Breast epithelium (tissue), 4 donors: ENCODE measurements at regions not wholly inside any gene's neighbourhood (a gene's known extent, or its start where the extent isn't known, plus 50 kb on each side); places are given as distances from the start of the nearest gene placed in this dataset.

Experiments used
- DNase-seq, 2 donors: peaks; one replicate each; pipeline ENCODE4 v3.0.0-alpha.2; 2019; ENCODE audit warnings: low spot score in 2 of 2
- H3K27ac ChIP-seq, 2 donors: fragments of 200-600 bp; sonication (generic) in 1 of 2; one replicate each; pipeline ENCODE4 v1.5.1; 2016 to 2019; ENCODE audit warnings: mild to moderate bottlenecking in 1 of 2
- H3K27me3 ChIP-seq, 2 donors: fragments of 200-600 bp; sonication (generic) in 1 of 2; one replicate each; pipeline versions ENCODE4 v1.5.1 to v1.6.0; 2017 to 2019; ENCODE audit warnings: control low read depth in 1 of 2, mild to moderate bottlenecking in 1 of 2
- H3K36me3 ChIP-seq: fragments of 200-600 bp; one replicate; pipeline ENCODE4 v1.5.1; 2019
- H3K4me1 ChIP-seq, 2 donors: fragments of 200-600 bp; sonication (generic); one replicate each; pipeline ENCODE4 v1.5.1; 2016 to 2019; ENCODE audit warnings: control low read depth in 1 of 2
- H3K4me3 ChIP-seq, 3 donors: fragments of 200-600 bp; sonication (generic); 1 replicate in 2 of 3; 2 replicates in 1 of 3; pipeline ENCODE4 v1.5.1; 2016 to 2019; ENCODE audit warnings: mild to moderate bottlenecking in 3 of 3, moderate library complexity in 2 of 3
- H3K9me3 ChIP-seq, 2 donors: fragments of 200-600 bp; sonication (generic) in 1 of 2; one replicate each; pipeline ENCODE4 v1.5.1; 2016 to 2019; ENCODE audit warnings: control low read depth in 1 of 2
- POLR2A ChIP-seq: fragments of 450-650 bp; IDR thresholded peaks from one replicate; pipeline ENCODE4 v1.6.1; 2016; ENCODE audit warnings: antibody characterized with exemption, mild to moderate bottlenecking, moderate library complexity
- POLR2AphosphoS5 ChIP-seq, 3 donors: sonication (generic); formaldehyde crosslinking; IDR thresholded peaks; one replicate each; pipeline ENCODE4 v1.6.1; 2017; ENCODE audit warnings: antibody characterized with exemption in 3 of 3
- intact Hi-C: fragments of 100-400 bp; cut with DNase I; formaldehyde crosslinking; loops from one replicate; pipeline ENCODE4 v1.15.1; 2023; ENCODE audit warnings: low total_unique reads
- TF ChIP-seq, protein P1 (sequence below), 3 donors: fragments of 450-650 bp; IDR thresholded peaks; one replicate each; pipeline ENCODE4 v1.5.1; 2016 to 2017; ENCODE audit warnings: antibody characterized with exemption in 3 of 3, mild to moderate bottlenecking in 3 of 3, moderate library complexity in 3 of 3

GRCh38 chr10:118978998-118979350 is 50.5 kb upstream of the NANOS1 start:
- H3K9me3 ChIP-seq: peaks cover 0 to 4% of the 10 kb centered on the region in 2 donors
- no peak overlapping the region for H3K4me3 ChIP-seq
- H3K4me1 ChIP-seq: no peaks in the 10 kb centered on the region
- H3K27me3 ChIP-seq: no peaks in the 10 kb centered on the region
- H3K36me3 ChIP-seq: no peaks in the 10 kb centered on the region
- intact Hi-C loops: no loop called here
- DNase-seq: no peak
- TF ChIP-seq POLR2A: no peak
- TF ChIP-seq, protein P1, sequence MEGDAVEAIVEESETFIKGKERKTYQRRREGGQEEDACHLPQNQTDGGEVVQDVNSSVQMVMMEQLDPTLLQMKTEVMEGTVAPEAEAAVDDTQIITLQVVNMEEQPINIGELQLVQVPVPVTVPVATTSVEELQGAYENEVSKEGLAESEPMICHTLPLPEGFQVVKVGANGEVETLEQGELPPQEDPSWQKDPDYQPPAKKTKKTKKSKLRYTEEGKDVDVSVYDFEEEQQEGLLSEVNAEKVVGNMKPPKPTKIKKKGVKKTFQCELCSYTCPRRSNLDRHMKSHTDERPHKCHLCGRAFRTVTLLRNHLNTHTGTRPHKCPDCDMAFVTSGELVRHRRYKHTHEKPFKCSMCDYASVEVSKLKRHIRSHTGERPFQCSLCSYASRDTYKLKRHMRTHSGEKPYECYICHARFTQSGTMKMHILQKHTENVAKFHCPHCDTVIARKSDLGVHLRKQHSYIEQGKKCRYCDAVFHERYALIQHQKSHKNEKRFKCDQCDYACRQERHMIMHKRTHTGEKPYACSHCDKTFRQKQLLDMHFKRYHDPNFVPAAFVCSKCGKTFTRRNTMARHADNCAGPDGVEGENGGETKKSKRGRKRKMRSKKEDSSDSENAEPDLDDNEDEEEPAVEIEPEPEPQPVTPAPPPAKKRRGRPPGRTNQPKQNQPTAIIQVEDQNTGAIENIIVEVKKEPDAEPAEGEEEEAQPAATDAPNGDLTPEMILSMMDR (IDR thresholded peaks at IDR 0.05): no peak
- TF ChIP-seq POLR2AphosphoS5 (IDR thresholded peaks at IDR 0.05): no peak
- H3K27ac ChIP-seq: no peak overlapping the region

DNA sequence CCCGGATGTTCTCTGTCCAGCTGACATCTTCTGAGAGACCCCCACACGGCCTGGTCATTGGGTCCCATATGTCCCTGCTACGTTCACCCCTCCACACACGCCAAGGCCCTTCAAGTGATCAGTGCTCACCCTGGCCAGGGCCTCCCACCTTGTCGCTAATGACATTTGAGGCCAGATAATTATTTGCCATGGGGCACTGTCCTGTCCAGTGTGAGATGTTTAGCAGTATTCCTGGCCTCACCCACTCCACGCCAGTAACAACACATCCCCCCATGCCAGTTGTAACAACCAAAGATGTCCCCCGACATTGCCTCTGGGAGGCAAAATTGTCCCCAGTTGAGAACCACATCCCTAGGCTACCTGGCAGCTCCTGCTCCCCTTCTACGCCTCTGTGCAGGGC is 49.9 kb upstream of the NANOS1 start:
- H3K27me3 ChIP-seq: no peaks in the 10 kb centered on the region
- H3K9me3 ChIP-seq: no peaks in the 10 kb centered on the region
- H3K4me1 ChIP-seq: no peaks in the 10 kb centered on the region
- intact Hi-C loops: no loop called here
- TF ChIP-seq POLR2AphosphoS5 (IDR thresholded peaks at IDR 0.05) (no peak), POLR2A (no peak)
- TF ChIP-seq, protein P1 (IDR thresholded peaks at IDR 0.05): no peak
- H3K27ac ChIP-seq: no peak overlapping the region
- no peaks in the 10 kb centered on the region for H3K36me3 ChIP-seq
- H3K4me3 ChIP-seq: no peak overlapping the region
- no peak for DNase-seq
